HFF-Myc (cell line): ENCODE measurements at regions not wholly inside any gene's neighbourhood (a gene's known extent, or its start where the extent isn't known, plus 50 kb on each side); places are given as distances from the start of the nearest gene placed in this dataset.
"Not testable (repeated sequence)": the region's sequence is repeated elsewhere in the genome, so short reads cannot be mapped to it uniquely, and the experiment has no call there.

Experiments used
- DNase-seq: peaks from one replicate; pipeline ENCODE4 v3.0.0-alpha.2; 2011; ENCODE audit warnings: low read depth; ENCODE audit errors: extremely low read depth
- H3K4me3 ChIP-seq: replicated peaks from 2 replicates; pipeline ENCODE4 v1.5.1; 2011; ENCODE audit warnings: low read depth, mild to moderate bottlenecking, control low read depth, low read length
- TF ChIP-seq, protein P1 (sequence below): IDR thresholded peaks from 2 replicates; pipeline ENCODE4 v1.5.1; 2012; ENCODE audit warnings: mild to moderate bottlenecking, low read depth, low read length, control low read depth; ENCODE audit errors: missing control alignments

DNA sequence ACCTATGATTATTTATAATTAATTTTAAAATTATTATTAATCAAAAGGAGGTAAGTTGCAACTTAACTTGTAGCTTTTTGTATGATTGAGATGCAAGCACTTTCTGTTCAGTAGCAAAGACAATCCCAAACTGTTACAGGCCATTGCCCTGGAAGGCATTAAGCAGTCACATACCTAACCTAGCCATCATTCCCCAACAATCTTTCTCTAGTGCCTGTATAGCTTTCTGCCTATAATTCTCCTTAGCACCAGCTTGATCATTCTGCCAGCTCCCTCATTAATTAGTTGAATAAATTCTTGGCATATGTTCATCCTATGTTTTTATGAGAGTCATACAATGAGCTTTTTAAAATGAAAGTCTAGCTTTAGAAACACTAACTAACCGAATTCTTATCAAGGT is 178.9 kb upstream of the TMEM106B start:
- TF ChIP-seq, protein P1, sequence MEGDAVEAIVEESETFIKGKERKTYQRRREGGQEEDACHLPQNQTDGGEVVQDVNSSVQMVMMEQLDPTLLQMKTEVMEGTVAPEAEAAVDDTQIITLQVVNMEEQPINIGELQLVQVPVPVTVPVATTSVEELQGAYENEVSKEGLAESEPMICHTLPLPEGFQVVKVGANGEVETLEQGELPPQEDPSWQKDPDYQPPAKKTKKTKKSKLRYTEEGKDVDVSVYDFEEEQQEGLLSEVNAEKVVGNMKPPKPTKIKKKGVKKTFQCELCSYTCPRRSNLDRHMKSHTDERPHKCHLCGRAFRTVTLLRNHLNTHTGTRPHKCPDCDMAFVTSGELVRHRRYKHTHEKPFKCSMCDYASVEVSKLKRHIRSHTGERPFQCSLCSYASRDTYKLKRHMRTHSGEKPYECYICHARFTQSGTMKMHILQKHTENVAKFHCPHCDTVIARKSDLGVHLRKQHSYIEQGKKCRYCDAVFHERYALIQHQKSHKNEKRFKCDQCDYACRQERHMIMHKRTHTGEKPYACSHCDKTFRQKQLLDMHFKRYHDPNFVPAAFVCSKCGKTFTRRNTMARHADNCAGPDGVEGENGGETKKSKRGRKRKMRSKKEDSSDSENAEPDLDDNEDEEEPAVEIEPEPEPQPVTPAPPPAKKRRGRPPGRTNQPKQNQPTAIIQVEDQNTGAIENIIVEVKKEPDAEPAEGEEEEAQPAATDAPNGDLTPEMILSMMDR = no peak

DNA sequence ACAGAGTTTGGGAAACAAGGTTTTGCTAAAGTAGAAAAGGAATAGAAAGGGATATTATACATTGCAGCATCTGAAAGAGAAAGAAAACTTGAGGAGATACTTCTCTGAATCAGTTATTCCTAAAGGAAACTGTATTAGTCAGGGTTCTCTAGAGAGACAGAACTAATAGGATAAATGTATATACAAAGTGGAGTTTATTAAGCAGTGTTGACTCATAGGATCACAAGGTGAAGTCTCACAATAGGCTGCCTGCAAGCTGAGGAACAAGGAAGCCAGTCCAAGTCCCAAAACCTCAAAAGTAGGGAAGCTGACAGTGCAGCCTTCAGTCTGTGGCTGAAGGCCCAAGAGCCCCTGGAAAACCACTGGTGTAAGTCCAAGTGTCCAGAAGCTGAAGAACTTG is 167.6 kb upstream of the TMEM106B start:
- not testable (repeated sequence) for H3K4me3 ChIP-seq
- peak; percentile 10 for DNase-seq

More for the DNA sequence above, 178.9 kb upstream of the TMEM106B start:
- H3K4me3 ChIP-seq = no peak overlapping the region
- no peak for DNase-seq

DNA sequence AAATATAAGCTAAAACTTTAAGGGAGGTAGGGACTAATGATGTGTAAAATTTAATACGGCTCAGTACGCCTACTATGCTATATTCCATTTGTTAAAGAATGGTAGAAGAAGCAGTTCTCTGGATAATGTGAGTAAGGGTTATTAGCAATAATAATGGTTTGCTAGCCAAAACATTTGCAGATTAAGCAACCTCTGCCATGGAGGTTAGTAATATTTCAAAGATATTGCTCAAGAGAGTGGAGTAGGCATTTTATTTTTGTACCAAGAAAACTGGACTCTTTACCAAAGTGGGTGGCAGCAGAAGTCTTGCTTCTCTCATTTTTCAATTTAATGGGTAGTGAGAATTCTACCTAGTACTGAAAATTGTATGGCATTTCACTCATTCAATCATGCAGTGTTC is 158.9 kb upstream of the TMEM106B start:
- DNase-seq = no peak
- TF ChIP-seq, protein P1 = no peak
- H3K4me3 ChIP-seq = no peak overlapping the region

DNA sequence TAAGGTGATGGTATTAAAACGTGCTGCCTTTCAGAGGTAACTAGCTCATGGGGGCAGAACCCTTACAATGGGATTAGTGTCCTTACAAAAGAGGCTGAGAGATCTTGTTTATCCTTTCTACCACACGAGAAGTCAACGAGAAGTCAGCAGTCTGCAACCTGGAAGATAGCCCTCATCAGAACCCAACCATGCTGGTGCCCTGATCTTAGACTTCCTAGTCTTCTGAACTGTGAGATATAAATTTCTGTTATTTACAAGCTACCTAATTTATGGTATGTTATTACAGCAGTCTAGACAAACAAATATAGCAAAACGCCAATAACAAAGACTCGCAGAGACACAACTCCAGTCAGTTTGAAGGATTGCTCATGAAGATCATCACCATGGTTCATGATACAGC is 157.5 kb upstream of the TMEM106B start:
- TF ChIP-seq, protein P1 = no peak
- DNase-seq = no peak
- H3K4me3 ChIP-seq = no peak overlapping the region

DNA sequence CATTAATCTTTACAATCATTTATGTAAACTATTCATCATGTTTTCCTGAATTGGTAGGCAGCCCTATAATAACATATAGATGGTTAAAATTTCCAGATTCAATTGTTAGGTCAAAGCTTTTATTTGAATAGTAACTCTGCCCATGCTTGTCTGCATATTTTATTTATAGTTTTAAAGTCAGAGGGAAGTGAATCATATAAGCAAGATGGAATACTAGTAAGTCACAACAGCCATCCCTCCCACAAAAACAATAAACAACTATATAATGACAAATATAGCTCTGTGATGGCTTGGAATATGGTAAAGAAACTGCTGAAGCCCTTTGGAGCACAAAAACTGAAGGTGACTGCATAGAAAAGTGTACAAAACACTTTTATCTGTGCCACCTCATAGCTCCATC is 156.3 kb upstream of the TMEM106B start:
- TF ChIP-seq, protein P1 = no peak
- DNase-seq = no peak

DNA sequence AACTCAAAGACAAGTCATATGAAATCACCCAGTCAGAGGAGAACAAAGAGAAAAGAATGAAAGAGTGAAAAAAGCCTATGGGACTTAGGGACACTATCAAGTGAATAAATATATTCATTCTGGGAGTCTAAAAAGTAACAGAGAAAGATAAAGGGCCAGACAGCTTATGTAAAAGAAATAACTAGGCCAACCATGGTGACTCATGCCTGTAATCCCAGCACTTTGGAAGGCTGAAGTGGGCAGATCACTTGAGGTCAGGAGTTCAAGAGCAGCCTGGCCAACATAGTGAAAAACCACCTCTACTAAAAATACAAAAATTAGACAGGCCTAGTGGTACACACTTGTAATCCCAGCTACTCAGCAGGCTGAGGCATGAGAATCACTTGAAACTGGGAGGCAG is 154.7 kb upstream of the TMEM106B start:
- TF ChIP-seq, protein P1 = no peak
- no peak for DNase-seq
- H3K4me3 ChIP-seq = no peak overlapping the region

More for the DNA sequence above, 156.3 kb upstream of the TMEM106B start:
- H3K4me3 ChIP-seq = no peak overlapping the region

DNA sequence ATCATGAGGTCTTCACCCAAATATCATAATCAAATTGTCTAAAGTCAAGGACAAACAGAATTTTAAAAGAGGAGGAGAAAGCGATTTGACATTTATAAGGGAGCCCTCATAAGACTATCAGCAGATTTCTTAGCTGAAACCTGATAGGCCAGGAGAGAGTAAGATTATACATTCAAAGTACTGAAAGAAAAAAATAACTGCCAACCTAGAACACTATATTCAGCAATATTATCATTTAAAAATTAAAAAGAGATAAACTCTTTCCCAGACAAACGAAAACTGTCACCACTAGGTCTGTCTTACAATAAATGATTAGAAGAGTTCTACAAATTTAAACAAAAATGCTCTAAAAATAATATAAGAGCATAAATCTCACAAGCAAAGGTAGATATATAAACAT is 154.1 kb upstream of the TMEM106B start:
- DNase-seq = no peak
- H3K4me3 ChIP-seq = no peak overlapping the region
- TF ChIP-seq, protein P1 = no peak
